ENCODE measurements at regions not wholly inside any gene's neighbourhood (a gene's known extent, or its start where the extent isn't known, plus 50 kb on each side); places are given as distances from the start of the nearest gene placed in this dataset.
A peak's percentile ranks its signal among the peaks of the same experiment; 100 is the strongest.
"Not testable (repeated sequence)": the region's sequence is repeated elsewhere in the genome, so short reads cannot be mapped to it uniquely, and the experiment has no call there.

DNA sequence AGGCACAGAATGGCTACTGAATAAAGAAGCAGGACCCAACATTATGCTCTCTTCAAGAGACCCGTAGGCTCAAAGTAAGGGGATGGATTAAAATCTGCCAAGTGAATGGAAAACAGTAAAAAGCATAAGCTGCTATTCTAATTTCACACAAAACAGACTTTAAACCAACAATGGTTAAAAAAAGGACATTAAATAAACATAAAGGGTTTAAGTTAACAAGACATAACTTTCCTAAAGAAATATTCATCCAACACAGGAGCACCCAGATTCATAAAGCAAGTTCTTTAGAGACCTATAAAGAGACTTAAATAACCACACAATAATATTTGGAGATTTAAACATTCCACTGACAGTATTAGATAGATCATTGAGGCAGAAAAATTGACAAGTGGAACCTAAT, 624.5 kb downstream of the RFPL4B start:
- in situ Hi-C loops (cut with HindIII; ENCODE audit: low sequenced_read_pairs): no loop called here
- no peak overlapping the region for H3K4me3 ChIP-seq (ENCODE audit: low read depth, low read length)
- DNase-seq (ENCODE audit: low read depth, low spot score): no peak
- TF ChIP-seq CTCF (IDR thresholded peaks at IDR 0.05; ENCODE audit: low read depth, low read length): no peak

DNA sequence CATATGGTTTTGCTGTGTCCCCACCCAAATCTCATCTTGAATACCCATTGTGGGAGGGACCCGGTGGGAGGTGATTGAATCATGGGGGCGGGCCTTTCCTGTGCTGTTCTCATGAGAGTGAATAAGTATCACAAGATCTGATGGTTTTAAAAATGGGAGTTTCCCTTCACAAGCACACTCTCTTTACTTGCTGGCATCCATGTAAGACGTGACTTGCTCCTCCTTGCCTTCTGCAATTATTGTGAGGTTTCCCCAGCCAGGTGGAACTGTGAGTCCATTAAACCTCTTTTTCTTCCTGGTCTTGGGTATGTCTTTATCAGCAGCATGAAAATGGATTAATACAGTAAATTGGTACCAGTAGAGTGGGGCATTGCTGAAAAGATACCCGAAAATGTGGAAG, 627.8 kb downstream of the RFPL4B start:
- in situ Hi-C loops (cut with HindIII; ENCODE audit: low sequenced_read_pairs); H3K4me3 ChIP-seq (ENCODE audit: low read depth, low read length): not testable (repeated sequence)

DNA sequence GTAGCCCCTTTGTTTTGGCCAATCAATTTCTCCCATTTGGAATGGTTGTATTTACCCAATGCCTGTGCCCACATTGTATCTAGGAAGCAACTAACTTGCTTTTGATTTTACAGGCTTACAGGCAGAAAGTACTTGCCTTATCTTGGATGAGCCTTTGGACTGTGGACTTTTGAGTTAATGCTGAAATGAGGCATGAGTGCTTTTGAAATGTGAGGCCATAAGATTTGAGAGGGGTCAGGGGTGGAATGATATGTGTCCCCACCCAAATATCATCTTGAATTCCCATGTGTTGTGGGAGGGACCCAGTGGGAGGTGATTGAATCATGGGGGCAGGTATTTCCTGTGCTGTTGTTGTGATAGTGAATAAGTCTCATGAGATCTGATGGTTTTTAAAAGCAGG, 629.4 kb downstream of the RFPL4B start:
- H3K4me3 ChIP-seq (ENCODE audit: low read depth, low read length); DNase-seq (ENCODE audit: low read depth, low spot score); in situ Hi-C loops (cut with HindIII; ENCODE audit: low sequenced_read_pairs): not testable (repeated sequence)

More for the DNA sequence above, 627.8 kb downstream of the RFPL4B start:
- not testable (repeated sequence) for DNase-seq (ENCODE audit: low read depth, low spot score)

- in situ Hi-C loops (cut with HindIII; ENCODE audit: low sequenced_read_pairs): no loop called here
- TF ChIP-seq CTCF (IDR thresholded peaks at IDR 0.05; ENCODE audit: low read depth, low read length): no peak
- no peak overlapping the region for H3K4me3 ChIP-seq (ENCODE audit: low read depth, low read length)
- DNase-seq (ENCODE audit: low read depth, low spot score): peak; percentile 31
Measured at GRCh38 chr6:112979830-112980229, 632.7 kb downstream of the RFPL4B start.

DNA sequence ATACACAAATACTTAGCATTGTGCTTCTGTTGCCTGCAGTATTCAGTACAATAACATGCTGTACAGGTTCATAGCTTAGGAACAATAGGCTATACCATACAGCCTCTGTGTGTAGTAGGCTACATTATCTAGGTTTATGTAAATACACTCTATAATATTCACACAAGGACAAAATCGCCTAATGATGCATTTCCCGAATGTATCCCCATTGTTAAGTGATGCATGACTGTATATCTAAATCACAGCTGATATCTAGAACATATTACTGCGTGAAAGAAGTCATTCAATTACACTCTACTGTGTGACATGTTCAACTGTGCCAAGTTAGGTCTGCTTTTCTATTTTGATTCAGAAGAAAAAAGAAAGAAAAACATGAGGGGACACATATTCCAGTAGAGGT, 633.5 kb downstream of the RFPL4B start:
- in situ Hi-C loops (cut with HindIII; ENCODE audit: low sequenced_read_pairs): no loop called here
- no peak overlapping the region for H3K4me3 ChIP-seq (ENCODE audit: low read depth, low read length)
- no peak for DNase-seq (ENCODE audit: low read depth, low spot score)
- TF ChIP-seq CTCF (IDR thresholded peaks at IDR 0.05; ENCODE audit: low read depth, low read length): no peak

- in situ Hi-C loops (cut with HindIII; ENCODE audit: low sequenced_read_pairs): no loop called here
- peak; percentile 10 for DNase-seq (ENCODE audit: low read depth, low spot score)
- H3K4me3 ChIP-seq (ENCODE audit: low read depth, low read length): no peak overlapping the region
- TF ChIP-seq CTCF (IDR thresholded peaks at IDR 0.05; ENCODE audit: low read depth, low read length): no peak
Measured at GRCh38 chr6:112983713-112984261, 636.7 kb downstream of the RFPL4B start.

GRCh38 chr6:112984899-112985298, 637.8 kb downstream of the RFPL4B start:
- TF ChIP-seq CTCF (IDR thresholded peaks at IDR 0.05; ENCODE audit: low read depth, low read length): no peak
- no peak overlapping the region for H3K4me3 ChIP-seq (ENCODE audit: low read depth, low read length)
- in situ Hi-C loops (cut with HindIII; ENCODE audit: low sequenced_read_pairs): no loop called here
- no peak for DNase-seq (ENCODE audit: low read depth, low spot score)

GRCh38 chr6:112986321-112986720, 639.2 kb downstream of the RFPL4B start:
- H3K4me3 ChIP-seq (ENCODE audit: low read depth, low read length): no peak overlapping the region
- DNase-seq (ENCODE audit: low read depth, low spot score): no peak
- no peak for TF ChIP-seq CTCF (IDR thresholded peaks at IDR 0.05; ENCODE audit: low read depth, low read length)
- in situ Hi-C loops (cut with HindIII; ENCODE audit: low sequenced_read_pairs): no loop called here

All from astrocyte of the spinal cord (primary cell).